Mesenchymal stem cell (in vitro differentiated cells and primary cell): ENCODE measurements at regions not wholly inside any gene's neighbourhood (a gene's known extent, or its start where the extent isn't known, plus 50 kb on each side); places are given as distances from the start of the nearest gene placed in this dataset.

Experiments used
- DNase-seq: peaks from one replicate; pipeline ENCODE4 v3.0.0-alpha.2; 2013
- H2AFZ ChIP-seq: one replicate; pipeline ENCODE4 v1.6.1; 2013; ENCODE audit warnings: low read depth, mild to moderate bottlenecking, control low read depth, inconsistent platforms, low read length, moderate library complexity
- H2AK5ac ChIP-seq: 2 replicates; pipeline ENCODE4 v1.6.1; 2013; ENCODE audit warnings: low read length, moderate library complexity, mild to moderate bottlenecking, inconsistent platforms; ENCODE audit not compliant: severe bottlenecking
- H2BK120ac ChIP-seq: one replicate; pipeline ENCODE4 v1.6.1; 2013; ENCODE audit warnings: low read depth, mild to moderate bottlenecking, inconsistent platforms, low read length, moderate library complexity
- H2BK12ac ChIP-seq, 2 experiments: one replicate each; pipeline ENCODE4 v1.6.1; 2013; ENCODE audit warnings: inconsistent platforms in 2 of 2, low read length in 2 of 2, mild to moderate bottlenecking in 2 of 2, moderate library complexity in 2 of 2, control low read depth in 1 of 2
- H2BK15ac ChIP-seq: one replicate; pipeline ENCODE4 v1.6.1; 2013; ENCODE audit warnings: mild to moderate bottlenecking, low read depth, inconsistent platforms; ENCODE audit not compliant: poor library complexity, severe bottlenecking
- H2BK5ac ChIP-seq: 2 replicates; pipeline ENCODE4 v1.6.1; 2013; ENCODE audit warnings: low read depth, mild to moderate bottlenecking, low read length, control low read depth, inconsistent platforms; ENCODE audit not compliant: poor library complexity, severe bottlenecking
- H3K14ac ChIP-seq, 2 experiments: one replicate each; pipeline ENCODE4 v1.6.1; 2013; ENCODE audit warnings: inconsistent platforms in 2 of 2, low read length in 2 of 2, control low read depth in 1 of 2, mild to moderate bottlenecking in 1 of 2, moderate library complexity in 1 of 2
- H3K18ac ChIP-seq, 2 experiments: one replicate each; pipeline ENCODE4 v1.6.1; 2013; ENCODE audit warnings: inconsistent platforms in 2 of 2, low read length in 2 of 2, control low read depth in 1 of 2, low read depth in 1 of 2, mild to moderate bottlenecking in 1 of 2
- H3K23ac ChIP-seq, 2 experiments: one replicate each; pipeline ENCODE4 v1.6.1; 2013; ENCODE audit warnings: inconsistent platforms in 2 of 2, low read length in 2 of 2, mild to moderate bottlenecking in 2 of 2, moderate library complexity in 2 of 2, control low read depth in 1 of 2
- H3K27ac ChIP-seq: 2 replicates; pipeline ENCODE4 v1.5.1; 2013; ENCODE audit warnings: mild to moderate bottlenecking, moderate library complexity, low read length, control low read depth, inconsistent platforms; ENCODE audit not compliant: poor library complexity, severe bottlenecking
- H3K27me3 ChIP-seq, 2 experiments: 2 replicates each; pipeline versions ENCODE4 v1.6.1 to v1.7.0; 2013; ENCODE audit warnings: low read length in 2 of 2, mild to moderate bottlenecking in 2 of 2, moderate library complexity in 2 of 2, control low read depth in 1 of 2, inconsistent platforms in 1 of 2; ENCODE audit not compliant: control insufficient read depth in 1 of 2, insufficient read depth in 1 of 2
- H3K36me3 ChIP-seq, 2 experiments: 2 replicates each; pipeline versions ENCODE4 v1.6.1 to v1.7.0; 2013; ENCODE audit warnings: low read length in 2 of 2, control low read depth in 1 of 2, inconsistent platforms in 1 of 2, low read depth in 1 of 2, mild to moderate bottlenecking in 1 of 2; ENCODE audit not compliant: insufficient read depth in 2 of 2, control insufficient read depth in 1 of 2
- H3K4ac ChIP-seq, 2 experiments: one replicate each; pipeline ENCODE4 v1.6.1; 2013; ENCODE audit warnings: inconsistent platforms in 2 of 2, low read length in 2 of 2, mild to moderate bottlenecking in 2 of 2, moderate library complexity in 2 of 2, control low read depth in 1 of 2, low read depth in 1 of 2
- H3K4me1 ChIP-seq: 2 replicates; pipeline ENCODE4 v1.6.1; 2013; ENCODE audit warnings: low read depth, low read length, control low read depth; ENCODE audit not compliant: control insufficient read depth, insufficient read depth
- H3K4me2 ChIP-seq: 2 replicates; pipeline ENCODE4 v1.6.1; 2013; ENCODE audit warnings: low read length, mild to moderate bottlenecking, inconsistent platforms; ENCODE audit not compliant: poor library complexity, severe bottlenecking
- H3K4me3 ChIP-seq, 2 experiments: 2 replicates each; pipeline versions ENCODE4 v1.5.1 to v1.7.0; 2013; ENCODE audit warnings: low read length in 2 of 2, mild to moderate bottlenecking in 2 of 2, control low read depth in 1 of 2, low read depth in 1 of 2; ENCODE audit not compliant: insufficient read depth in 1 of 2
- H3K79me1 ChIP-seq: replicated peaks from 2 replicates; pipeline ENCODE4 v1.6.1; 2013; ENCODE audit warnings: mild to moderate bottlenecking, control low read depth, low read length, inconsistent platforms; ENCODE audit not compliant: poor library complexity, severe bottlenecking
- H3K9ac ChIP-seq: 2 replicates; pipeline ENCODE4 v1.7.0; 2013; ENCODE audit warnings: mild to moderate bottlenecking, low read length, moderate library complexity
- H3K9me3 ChIP-seq: 2 replicates; pipeline ENCODE4 v1.7.0; 2013; ENCODE audit warnings: mild to moderate bottlenecking, low read length; ENCODE audit not compliant: control insufficient read depth
- H4K8ac ChIP-seq: one replicate; pipeline ENCODE4 v1.6.1; 2013; ENCODE audit warnings: inconsistent platforms, mild to moderate bottlenecking, low read length, moderate library complexity
- H4K91ac ChIP-seq: one replicate; pipeline ENCODE4 v1.6.1; 2013; ENCODE audit warnings: mild to moderate bottlenecking, low read length, inconsistent platforms
- WGBS: methylation state at CpG from one replicate; pipeline ENCODE4 v1.1.7; 2013; ENCODE audit warnings: mixed read lengths; 5-methylcytosine and 5-hydroxymethylcytosine counted together

DNA sequence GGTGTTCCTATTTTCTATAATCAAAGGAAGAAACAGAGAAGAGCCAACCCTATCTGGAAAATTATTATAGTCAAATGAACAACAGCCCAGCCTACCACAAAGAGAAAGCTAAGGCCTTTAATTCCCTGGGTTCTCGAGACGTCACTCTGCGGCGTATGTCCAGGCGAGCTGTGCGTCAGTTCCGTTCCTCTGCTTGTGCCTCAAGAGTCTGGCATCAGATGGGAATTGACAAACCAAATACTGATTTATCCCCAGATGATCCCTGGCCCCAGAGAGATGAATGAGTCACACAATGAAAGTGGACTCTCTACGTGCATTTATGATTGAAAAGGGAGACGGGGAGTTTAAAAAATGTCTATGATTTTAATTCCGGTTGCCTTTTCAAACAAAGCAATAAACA lies 151.6 kb upstream of the PDE10A start:
- Histone ChIP-seq H2BK5ac (no peak overlapping the region), H3K4ac (no peak overlapping the region), H3K79me1 (no peaks in the 10 kb centered on the region), H2AFZ (no peak overlapping the region), H3K36me3 (no peaks in the 10 kb centered on the region), H3K9ac (no peak overlapping the region), H3K23ac (no peak overlapping the region), H4K8ac (no peak overlapping the region), H3K9me3 (peaks cover 2% of the 10 kb centered on the region), H3K18ac (no peak overlapping the region), H3K14ac (no peak overlapping the region), H4K91ac (no peak overlapping the region), H3K27ac (no peak overlapping the region), H3K27me3 (peaks cover 33 to 48% of the 10 kb centered on the region in 2 experiments), H2BK120ac (no peak overlapping the region), H2BK12ac (no peak overlapping the region), H3K4me1 (peaks cover 4% of the 10 kb centered on the region), H2AK5ac (no peak overlapping the region), H2BK15ac (no peak overlapping the region), H3K4me2 (no peak overlapping the region), H3K4me3 (no peak overlapping the region)
- DNase-seq, result peak; percentile 10
- 93% methylated on average over 10 of the region's 10 CpGs for WGBS

DNA sequence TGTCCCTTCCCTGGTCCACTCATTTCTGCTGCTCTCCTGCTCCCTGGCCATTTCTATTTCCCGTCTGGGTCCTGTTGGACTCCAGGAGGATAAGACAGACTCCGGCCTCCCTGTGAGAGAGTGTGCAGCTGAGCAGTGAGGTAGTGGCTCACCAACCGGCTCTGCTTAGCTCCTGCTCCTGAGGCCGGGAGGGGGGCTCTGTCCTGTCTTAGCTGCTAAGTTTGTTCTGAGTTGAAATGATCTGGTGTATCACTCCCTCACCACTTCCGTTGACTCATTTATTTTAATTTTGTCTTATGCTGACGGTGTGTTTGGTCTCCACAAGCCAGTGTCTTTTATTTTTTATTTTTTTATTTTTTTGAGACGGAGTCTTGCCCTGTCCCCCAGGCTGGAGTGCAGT lies 148.5 kb upstream of the PDE10A start:
- Histone ChIP-seq H3K9me3 (peaks cover 9% of the 10 kb centered on the region), H2BK15ac (no peak overlapping the region), H3K79me1 (no peaks in the 10 kb centered on the region), H2BK12ac (no peak overlapping the region), H2BK120ac (no peak overlapping the region), H3K23ac (no peak overlapping the region), H2AK5ac (no peak overlapping the region), H3K4me3 (no peak overlapping the region), H3K14ac (no peak overlapping the region), H3K36me3 (no peaks in the 10 kb centered on the region), H3K4ac (no peak overlapping the region), H4K91ac (no peak overlapping the region), H3K4me2 (no peak overlapping the region), H3K9ac (no peak overlapping the region), H3K27ac (no peak overlapping the region), H3K18ac (no peak overlapping the region), H2AFZ (no peak overlapping the region), H2BK5ac (no peak overlapping the region), H3K27me3 (peaks cover 37 to 38% of the 10 kb centered on the region in 2 experiments), H3K4me1 (no peaks in the 10 kb centered on the region), H4K8ac (no peak overlapping the region)
- no peak for DNase-seq
- 89% methylated on average over 6 of the region's 7 CpGs for WGBS

DNA sequence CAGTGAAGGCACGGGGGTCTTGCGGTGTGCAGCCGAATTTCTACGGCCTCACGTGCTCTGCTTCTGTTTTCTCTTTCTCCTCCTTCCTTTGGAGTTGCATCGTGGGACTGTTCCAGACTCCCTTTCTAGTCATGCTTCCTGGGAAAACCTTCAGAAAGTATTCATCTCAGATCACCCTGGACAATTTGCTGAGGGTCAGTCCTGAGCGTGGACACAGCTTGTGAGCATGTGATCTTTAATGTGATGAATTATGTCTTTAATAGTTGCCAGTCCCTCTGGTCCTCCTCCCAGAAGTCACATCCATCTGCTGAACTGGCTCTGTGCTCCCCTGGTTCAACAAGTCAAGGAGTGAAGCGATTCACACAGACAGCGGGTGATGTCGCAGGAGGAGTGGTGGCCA lies 145.0 kb upstream of the PDE10A start:
- Histone ChIP-seq H2AK5ac (no peak overlapping the region), H2BK12ac (no peak overlapping the region), H4K8ac (no peak overlapping the region), H3K4me2 (no peak overlapping the region), H4K91ac (no peak overlapping the region), H3K27me3 (peaks cover 30 to 69% of the 10 kb centered on the region in 2 experiments), H2BK120ac (no peak overlapping the region), H3K18ac (no peak overlapping the region), H3K14ac (no peak overlapping the region), H2BK5ac (peak overlapping the region; percentile 9), H3K27ac (no peak overlapping the region), H3K23ac (no peak overlapping the region), H3K9ac (no peak overlapping the region), H2BK15ac (no peak overlapping the region), H3K79me1 (no peaks in the 10 kb centered on the region), H3K4me3 (peak overlapping the region in 1 of 2 experiments; percentile 27), H3K4ac (no peak overlapping the region), H3K9me3 (peaks cover 9% of the 10 kb centered on the region), H3K4me1 (peaks cover 7% of the 10 kb centered on the region), H3K36me3 (no peaks in the 10 kb centered on the region), H2AFZ (no peak overlapping the region)
- WGBS, result 94% methylated on average over 9 of the region's 10 CpGs
- DNase-seq, result no peak

DNA sequence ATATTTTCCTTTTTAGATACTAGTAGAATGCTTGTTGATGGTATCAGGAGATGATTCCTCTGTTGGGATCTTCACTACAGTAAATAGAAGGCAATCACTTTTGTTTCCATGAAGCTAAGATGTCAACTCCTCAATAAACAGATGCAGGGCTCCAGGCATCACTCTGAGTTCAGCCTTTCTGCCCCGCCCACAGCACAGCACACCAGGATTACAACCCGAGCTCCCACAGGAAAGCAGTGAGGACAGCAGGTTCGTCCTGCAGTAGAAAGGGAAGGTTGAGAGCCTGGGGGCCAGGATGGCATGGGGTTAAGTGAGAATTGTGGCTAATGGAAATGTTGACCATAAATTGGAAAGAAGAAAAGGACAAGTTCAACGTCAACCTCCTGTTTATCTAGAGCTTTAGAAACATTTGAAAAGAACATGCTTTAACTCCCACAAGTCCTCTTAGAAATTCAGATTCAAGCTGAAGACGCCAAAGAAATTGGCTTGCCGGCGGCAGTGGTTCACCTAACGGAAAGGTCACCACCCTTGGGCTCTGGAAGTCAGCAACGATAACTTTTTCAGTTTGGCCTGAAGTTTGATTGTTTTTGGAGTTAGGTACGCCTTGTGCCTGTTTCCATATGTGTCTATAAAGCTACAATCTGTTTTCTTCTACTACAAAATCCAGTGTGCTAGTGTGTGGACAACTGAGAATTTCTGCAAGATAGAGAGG lies 144.4 kb upstream of the PDE10A start:
- WGBS, result 67% methylated on average over 7 of the region's 10 CpGs
- no peak overlapping the region for H3K18ac ChIP-seq
- H2BK12ac ChIP-seq, result no peak overlapping the region
- no peak overlapping the region for H3K14ac ChIP-seq
- no peak for DNase-seq
- no peak overlapping the region for H4K8ac ChIP-seq
- H3K4me1 ChIP-seq, result peaks cover 7% of the 10 kb centered on the region
- peaks cover 9% of the 10 kb centered on the region for H3K9me3 ChIP-seq
- no peak overlapping the region for H2BK5ac ChIP-seq
- no peaks in the 10 kb centered on the region for H3K36me3 ChIP-seq
- no peak overlapping the region for H2AFZ ChIP-seq
- H2AK5ac ChIP-seq, result no peak overlapping the region
- peaks cover 30 to 69% of the 10 kb centered on the region in 2 experiments for H3K27me3 ChIP-seq
- no peak overlapping the region for H3K4ac ChIP-seq
- no peak overlapping the region for H4K91ac ChIP-seq
- no peak overlapping the region for H3K9ac ChIP-seq
- no peak overlapping the region for H2BK120ac ChIP-seq
- peak overlapping the region in 1 of 2 experiments; percentile 27 for H3K4me3 ChIP-seq
- no peaks in the 10 kb centered on the region for H3K79me1 ChIP-seq
- H3K23ac ChIP-seq, result no peak overlapping the region
- no peak overlapping the region for H3K4me2 ChIP-seq
- no peak overlapping the region for H2BK15ac ChIP-seq
- no peak overlapping the region for H3K27ac ChIP-seq
